ENCODE measurements at regions not wholly inside any gene's neighbourhood (a gene's known extent, or its start where the extent isn't known, plus 50 kb on each side); places are given as distances from the start of the nearest gene placed in this dataset.
"Not testable (repeated sequence)": the region's sequence is repeated elsewhere in the genome, so short reads cannot be mapped to it uniquely, and the experiment has no call there.

DNA sequence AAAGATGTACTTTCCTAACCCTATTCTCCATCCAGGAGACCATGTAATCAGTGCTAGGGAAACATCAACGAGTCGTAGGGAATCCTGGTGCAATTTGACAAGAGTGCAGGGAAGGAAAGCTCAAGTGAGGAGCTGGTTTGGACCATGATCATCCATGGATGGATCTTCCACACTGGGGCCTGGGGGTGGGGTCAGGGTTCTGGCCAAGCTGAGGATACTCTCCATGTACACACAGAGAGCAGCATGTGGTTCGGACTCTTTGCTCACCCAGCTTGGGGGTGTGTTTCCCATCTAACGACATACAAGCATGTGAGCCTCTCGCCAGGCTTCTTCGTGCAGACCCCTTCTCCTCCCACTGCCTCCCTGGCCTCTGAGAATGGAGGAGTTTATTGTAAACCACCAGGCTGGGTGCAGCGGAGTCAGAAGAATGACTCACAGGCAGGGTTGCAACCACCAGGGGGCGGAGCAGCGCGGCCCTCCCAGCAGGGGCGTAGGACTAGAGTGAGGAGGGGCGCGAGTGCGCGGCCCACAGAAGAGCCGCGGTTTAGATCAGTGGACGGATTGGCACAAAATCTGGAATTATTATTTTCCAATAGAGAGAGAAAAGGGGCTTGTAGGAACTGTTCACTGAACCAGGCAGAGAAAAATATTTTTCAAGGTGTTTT, 530.0 kb upstream of the B3GAT1 start:
- H3K27me3 ChIP-seq, result peaks cover 0 to 26% (median 2%) of the 10 kb centered on the region in 7 donors
- ATAC-seq; DNase-seq; H3K27ac ChIP-seq; H3K9me3 ChIP-seq; H3K4me3 ChIP-seq; H3K4me1 ChIP-seq; intact Hi-C loops (cut with DNase I); H3K36me3 ChIP-seq: not testable (repeated sequence)
- peak in 2 of 9 donors; percentile 9 to 20 for TF ChIP-seq CTCF (IDR thresholded peaks at IDR 0.05)
- WGBS, 2 donors, result 39 to 42% methylated on average over 18 of the region's 18 CpGs

DNA sequence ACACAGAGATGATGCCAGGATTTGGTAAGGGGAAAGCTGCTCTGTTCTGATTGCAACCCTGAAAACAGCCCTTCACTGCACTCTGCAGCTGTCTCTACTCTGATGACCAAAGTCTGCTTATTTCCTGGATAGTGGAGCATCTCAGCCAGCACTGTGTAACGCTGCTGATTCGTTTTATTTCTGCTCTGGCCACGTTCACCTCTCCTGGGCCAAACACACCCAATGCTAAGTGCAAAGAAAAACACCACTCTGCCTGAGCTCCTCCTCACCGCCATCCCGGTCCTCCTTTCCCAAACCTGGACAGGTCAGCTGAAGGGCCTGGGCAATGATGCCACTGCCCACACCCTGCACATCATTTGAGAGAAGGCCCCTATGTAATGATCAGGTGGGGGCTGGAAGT, 529.3 kb upstream of the B3GAT1 start:
- no peak overlapping the region for H3K27ac ChIP-seq
- DNase-seq (no peak), ATAC-seq (no peak)
- H3K4me3 ChIP-seq, result no peak overlapping the region
- WGBS, 2 donors, result 54 to 70% methylated on average over 5 of the region's 5 CpGs
- H3K27me3 ChIP-seq, result peaks cover 0 to 20% (median 0%) of the 10 kb centered on the region in 7 donors
- peaks cover 0 to 9% (median 0%) of the 10 kb centered on the region in 9 donors for H3K4me1 ChIP-seq
- TF ChIP-seq CTCF (IDR thresholded peaks at IDR 0.05), result no peak
- H3K9me3 ChIP-seq, result no peaks in the 10 kb centered on the region
- intact Hi-C loops (cut with DNase I), result no loop called here
- no peaks in the 10 kb centered on the region for H3K36me3 ChIP-seq

DNA sequence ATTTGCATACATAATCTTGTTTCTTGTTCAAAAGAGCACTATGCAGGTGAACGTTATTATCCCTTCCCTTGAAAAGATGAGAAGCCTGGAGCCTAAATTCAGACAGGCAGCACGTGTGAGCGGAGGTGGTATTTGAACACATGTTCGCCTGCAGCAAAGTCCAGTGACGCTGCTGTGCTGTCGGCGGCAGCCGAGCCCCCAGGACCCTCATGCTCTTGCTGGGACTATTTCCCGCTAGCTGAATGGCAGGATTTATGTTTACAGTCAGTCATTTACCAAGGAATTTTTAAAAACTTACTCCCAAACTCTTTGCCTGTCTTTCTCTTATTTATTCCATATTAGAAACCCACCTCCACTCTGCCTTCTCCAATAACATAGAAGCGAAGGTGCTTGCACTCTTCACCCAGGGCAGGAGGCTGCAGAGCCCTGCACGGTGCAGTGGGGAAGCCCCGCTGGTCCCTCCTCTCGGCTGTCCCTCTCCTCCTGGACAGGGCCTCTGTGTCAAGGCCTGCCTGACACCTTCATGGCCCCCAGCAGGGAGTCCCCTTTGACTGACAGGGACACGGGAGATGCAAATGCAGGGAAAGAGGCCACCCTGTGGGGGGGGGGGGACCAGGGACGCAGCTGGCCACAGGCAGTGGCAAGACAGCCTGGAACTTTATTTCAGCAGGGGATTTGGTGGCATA, 528.5 kb upstream of the B3GAT1 start:
- H3K9me3 ChIP-seq, result no peaks in the 10 kb centered on the region
- H3K27me3 ChIP-seq, result peaks cover 0 to 16% (median 0%) of the 10 kb centered on the region in 7 donors
- H3K4me3 ChIP-seq, result no peak overlapping the region
- intact Hi-C loops (cut with DNase I), result no loop called here
- H3K27ac ChIP-seq, result no peak overlapping the region
- H3K4me1 ChIP-seq, result peaks cover 0 to 9% (median 0%) of the 10 kb centered on the region in 9 donors
- no peaks in the 10 kb centered on the region for H3K36me3 ChIP-seq
- WGBS, 2 donors, result 80 to 84% methylated on average over 15 of the region's 15 CpGs
- no peak for DNase-seq
- ATAC-seq, result no peak
- no peak for TF ChIP-seq CTCF (IDR thresholded peaks at IDR 0.05)

GRCh38 chr11:134939905-134940304, 527.9 kb upstream of the B3GAT1 start:
- Histone ChIP-seq H3K27me3 (peaks cover 0 to 16% (median 0%) of the 10 kb centered on the region in 7 donors), H3K4me1 (peaks cover 0 to 9% (median 0%) of the 10 kb centered on the region in 9 donors), H3K9me3 (no peaks in the 10 kb centered on the region), H3K4me3 (no peak overlapping the region), H3K27ac (no peak overlapping the region), H3K36me3 (no peaks in the 10 kb centered on the region)
- peak in 6 of 9 donors; percentile 24 to 55 (median 35) for TF ChIP-seq CTCF (IDR thresholded peaks at IDR 0.05)
- peak in 4 of 8 donors; percentile 35 to 82 (median 40) for ATAC-seq
- peak; percentile 24 to 25 for DNase-seq
- WGBS, 2 donors, result 41 to 43% methylated on average over 6 of the region's 6 CpGs
- intact Hi-C loops (cut with DNase I), result no loop called here

Data from heart right ventricle (tissue), 16 donors.